ENCODE measurements at regions not wholly inside any gene's neighbourhood (a gene's known extent, or its start where the extent isn't known, plus 50 kb on each side); places are given as distances from the start of the nearest gene placed in this dataset.

GRCh38 chr9:135255033-135255840 is 167.8 kb downstream of the OLFM1 start:
- DNase-seq = no peak

- no peak for DNase-seq
These were observed 168.5 kb downstream of the OLFM1 start for GRCh38 chr9:135255841-135256580.

- no peak for DNase-seq
These were observed 169.3 kb downstream of the OLFM1 start for GRCh38 chr9:135256581-135257354.

- DNase-seq = no peak
These were observed 171.0 kb downstream of the OLFM1 start for GRCh38 chr9:135258461-135258860.

- DNase-seq = no peak
These were observed 171.8 kb downstream of the OLFM1 start for GRCh38 chr9:135259273-135259672.

- no peak for DNase-seq
These were observed 173.0 kb downstream of the OLFM1 start for GRCh38 chr9:135260221-135261180.

- DNase-seq = peak; percentile 47
These were observed 174.8 kb downstream of the OLFM1 start for GRCh38 chr9:135262248-135262647.

- no peak for DNase-seq
These were observed 176.0 kb downstream of the OLFM1 start for GRCh38 chr9:135263511-135263910.

GRCh38 chr9:135265931-135266330 is 178.5 kb downstream of the OLFM1 start:
- no peak for DNase-seq

- no peak for DNase-seq
These were observed 179.8 kb downstream of the OLFM1 start for GRCh38 chr9:135267191-135267809.

GRCh38 chr9:135268031-135268430 is 180.6 kb downstream of the OLFM1 start:
- no peak for DNase-seq

GRCh38 chr9:135268981-135269380 is 181.5 kb downstream of the OLFM1 start:
- peak; percentile 7 for DNase-seq

- no peak for DNase-seq
These were observed 182.7 kb downstream of the OLFM1 start for GRCh38 chr9:135269912-135270830.

- no peak for DNase-seq
These were observed 184.0 kb downstream of the OLFM1 start for GRCh38 chr9:135271425-135271824.

GRCh38 chr9:135272608-135273007 is 185.1 kb downstream of the OLFM1 start:
- DNase-seq = no peak

GRCh38 chr9:135273008-135273407 is 185.5 kb downstream of the OLFM1 start:
- no peak for DNase-seq

GRCh38 chr9:135275163-135275562 is 187.7 kb downstream of the OLFM1 start:
- no peak for DNase-seq

GRCh38 chr9:135275571-135276289 is 188.3 kb downstream of the OLFM1 start:
- DNase-seq = no peak
